Dendritic cell treated with granulocyte-macrophage colony-stimulating factor and Interleukin-4, amounts not matched to agents 40 ng/mL and 50 ng/mL, for 4 days (primary cell): ENCODE measurements at regions not wholly inside any gene's neighbourhood (a gene's known extent, or its start where the extent isn't known, plus 50 kb on each side); places are given as distances from the start of the nearest gene placed in this dataset.
"Not testable (repeated sequence)": the region's sequence is repeated elsewhere in the genome, so short reads cannot be mapped to it uniquely, and the experiment has no call there.

Experiments used
- H3K27ac Mint-ChIP-seq: one replicate; pipeline ENCODE4 v1.8.0; 2022; ENCODE audit warnings: mild to moderate bottlenecking, mixed read lengths
- H3K27me3 Mint-ChIP-seq: one replicate; pipeline ENCODE4 v1.8.0; 2022; ENCODE audit warnings: mild to moderate bottlenecking, mixed read lengths
- H3K36me3 Mint-ChIP-seq: one replicate; pipeline ENCODE4 v1.8.0; 2022; ENCODE audit warnings: low read depth, mixed read lengths
- H3K4me1 Mint-ChIP-seq: one replicate; pipeline ENCODE4 v1.8.0; 2022; ENCODE audit warnings: low read depth, mixed read lengths
- H3K4me3 Mint-ChIP-seq: one replicate; pipeline ENCODE4 v1.8.0; 2022; ENCODE audit warnings: mild to moderate bottlenecking, moderate library complexity, mixed read lengths
- H3K9me3 Mint-ChIP-seq: one replicate; pipeline ENCODE4 v1.8.0; 2022; ENCODE audit warnings: mixed read lengths
- intact Hi-C: fragments of 100-400 bp; cut with micrococcal nuclease; formaldehyde crosslinking; loops from one replicate; pipeline ENCODE4 v1.15.0; 2022

DNA sequence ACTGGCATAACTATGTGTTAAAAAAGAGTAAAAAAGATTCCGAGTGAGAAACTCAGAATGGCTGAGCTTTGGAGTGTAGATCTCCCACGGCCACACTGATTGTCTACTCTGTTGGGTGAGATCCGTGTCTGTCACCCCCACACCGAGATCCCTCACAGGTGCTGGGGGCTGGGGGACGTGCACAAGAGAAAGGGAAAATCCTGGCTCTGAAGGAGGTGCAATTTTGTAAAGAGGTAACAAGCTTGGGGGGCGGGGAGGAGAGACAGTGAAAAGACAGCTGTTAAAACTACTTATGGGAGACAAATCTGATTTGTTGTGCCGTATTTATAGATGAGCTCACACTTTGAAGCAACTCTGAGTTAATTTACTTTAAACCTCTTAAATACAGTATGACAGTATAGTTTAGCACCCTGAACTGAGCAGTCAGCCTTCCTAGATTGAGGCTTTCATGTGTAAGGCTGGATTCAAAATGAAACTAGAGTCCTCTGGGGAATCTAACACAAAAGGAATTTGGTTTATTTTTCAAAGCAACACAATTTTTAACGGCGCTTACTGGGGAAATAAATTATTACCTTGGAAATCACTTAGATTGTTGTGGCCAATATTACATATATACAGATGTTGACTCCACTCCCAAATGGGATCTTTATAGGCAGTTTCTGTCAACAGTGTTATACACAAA, 167.4 kb upstream of the RGS6 start:
- intact Hi-C loops, result no loop called here
- H3K9me3 Mint-ChIP-seq, result no peaks in the 10 kb centered on the region
- no peak overlapping the region for H3K4me3 Mint-ChIP-seq
- peaks cover 4% of the 10 kb centered on the region for H3K27me3 Mint-ChIP-seq
- H3K4me1 Mint-ChIP-seq, result no peaks in the 10 kb centered on the region
- H3K36me3 Mint-ChIP-seq, result no peaks in the 10 kb centered on the region
- no peak overlapping the region for H3K27ac Mint-ChIP-seq

DNA sequence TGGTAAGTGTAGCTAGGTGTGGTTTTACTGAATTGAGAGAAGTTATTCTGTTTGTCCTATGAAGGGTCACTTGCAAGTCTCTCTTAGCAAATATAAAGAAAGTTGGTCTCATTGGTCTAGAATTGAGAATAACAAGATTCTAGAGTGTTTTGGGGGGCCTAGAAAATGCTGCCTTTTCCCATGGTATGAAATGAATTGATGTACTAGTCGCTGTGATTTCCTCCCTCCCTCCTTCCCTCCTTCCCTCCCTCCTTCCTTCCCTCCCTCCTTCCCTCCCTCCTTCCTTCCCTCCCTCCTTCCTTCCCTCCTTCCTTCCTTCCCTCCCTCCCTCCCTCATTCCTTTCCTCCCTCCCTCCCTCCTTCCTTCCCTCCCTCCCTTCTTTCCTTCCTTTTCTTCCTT, 166.7 kb upstream of the RGS6 start:
- intact Hi-C loops, result no loop called here
- no peak overlapping the region for H3K4me3 Mint-ChIP-seq
- peaks cover 4% of the 10 kb centered on the region for H3K27me3 Mint-ChIP-seq

DNA sequence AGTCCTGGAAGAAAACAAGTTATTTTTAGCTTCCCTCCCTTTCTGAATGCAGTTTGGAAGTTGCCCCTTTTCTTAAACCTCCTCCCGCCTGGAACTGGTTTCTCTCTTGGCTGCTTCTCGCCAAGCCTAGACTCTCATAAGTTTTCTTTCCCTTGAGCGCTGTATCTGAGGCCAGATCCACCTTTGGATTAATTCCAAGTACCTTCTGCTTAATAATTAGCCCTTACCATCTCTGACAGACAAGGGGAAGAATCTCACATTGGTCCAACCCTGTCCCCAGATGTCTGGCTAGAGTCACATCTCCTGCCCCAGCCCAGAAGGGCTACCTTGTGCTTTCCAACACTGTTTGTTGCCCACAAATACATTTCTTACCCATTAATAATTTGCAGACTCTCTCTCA, 161.8 kb upstream of the RGS6 start:
- no peak overlapping the region for H3K27ac Mint-ChIP-seq
- no peak overlapping the region for H3K4me3 Mint-ChIP-seq
- H3K27me3 Mint-ChIP-seq, result no peaks in the 10 kb centered on the region
- no peaks in the 10 kb centered on the region for H3K36me3 Mint-ChIP-seq
- intact Hi-C loops, result no loop called here
- H3K9me3 Mint-ChIP-seq, result peaks cover 29% of the 10 kb centered on the region
- no peaks in the 10 kb centered on the region for H3K4me1 Mint-ChIP-seq

More for the DNA sequence above, 166.7 kb upstream of the RGS6 start:
- H3K27ac Mint-ChIP-seq, result no peak overlapping the region
- H3K4me1 Mint-ChIP-seq, result no peaks in the 10 kb centered on the region
- H3K9me3 Mint-ChIP-seq, result no peaks in the 10 kb centered on the region
- H3K36me3 Mint-ChIP-seq, result no peaks in the 10 kb centered on the region

DNA sequence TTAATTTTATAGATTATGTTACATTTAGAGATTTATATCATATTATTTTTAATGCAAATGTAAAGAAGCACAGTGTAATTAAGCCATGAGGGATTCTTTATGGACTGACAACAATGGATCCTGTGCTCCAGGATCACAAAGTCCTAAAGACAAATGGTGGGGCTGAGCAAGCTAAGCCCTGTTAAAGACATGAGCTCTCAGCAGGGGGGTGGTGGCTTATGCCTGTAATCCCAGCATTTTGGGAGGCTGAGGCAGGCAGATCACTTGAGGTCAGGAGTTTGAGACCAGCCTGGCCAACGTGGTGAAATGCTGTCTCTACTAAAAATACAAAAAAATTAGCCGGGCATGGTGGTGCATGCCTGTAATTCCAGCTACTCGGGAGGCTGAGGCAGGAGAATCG, 160.8 kb upstream of the RGS6 start:
- intact Hi-C loops, result not testable (repeated sequence)
- peaks cover 29% of the 10 kb centered on the region for H3K9me3 Mint-ChIP-seq

DNA sequence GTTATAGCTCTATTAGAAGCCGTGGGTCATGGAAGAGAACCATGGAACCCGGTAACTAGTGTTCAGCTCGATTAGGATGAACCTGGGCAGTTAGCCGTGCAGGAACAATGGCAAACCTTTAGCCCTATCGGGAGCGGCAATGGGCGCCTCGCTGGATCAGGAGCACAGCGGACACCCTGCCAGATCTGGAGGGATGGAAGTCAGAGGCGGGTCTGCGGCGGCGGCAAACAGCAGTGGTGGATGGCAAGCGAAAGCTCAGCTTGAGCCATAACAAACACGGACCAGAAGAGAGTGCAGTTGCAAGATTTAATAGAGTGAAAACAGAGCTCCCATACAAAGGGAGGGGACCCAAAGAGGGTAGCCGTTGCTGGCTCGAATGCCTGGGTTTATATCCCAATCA, 160.2 kb upstream of the RGS6 start:
- intact Hi-C loops, H3K4me1 Mint-ChIP-seq, H3K4me3 Mint-ChIP-seq, H3K27ac Mint-ChIP-seq, H3K27me3 Mint-ChIP-seq, H3K36me3 Mint-ChIP-seq: not testable (repeated sequence)
- H3K9me3 Mint-ChIP-seq, result peaks cover 29% of the 10 kb centered on the region

More for the DNA sequence above, 160.8 kb upstream of the RGS6 start:
- H3K36me3 Mint-ChIP-seq, H3K27ac Mint-ChIP-seq, H3K27me3 Mint-ChIP-seq, H3K4me1 Mint-ChIP-seq, H3K4me3 Mint-ChIP-seq: not testable (repeated sequence)

DNA sequence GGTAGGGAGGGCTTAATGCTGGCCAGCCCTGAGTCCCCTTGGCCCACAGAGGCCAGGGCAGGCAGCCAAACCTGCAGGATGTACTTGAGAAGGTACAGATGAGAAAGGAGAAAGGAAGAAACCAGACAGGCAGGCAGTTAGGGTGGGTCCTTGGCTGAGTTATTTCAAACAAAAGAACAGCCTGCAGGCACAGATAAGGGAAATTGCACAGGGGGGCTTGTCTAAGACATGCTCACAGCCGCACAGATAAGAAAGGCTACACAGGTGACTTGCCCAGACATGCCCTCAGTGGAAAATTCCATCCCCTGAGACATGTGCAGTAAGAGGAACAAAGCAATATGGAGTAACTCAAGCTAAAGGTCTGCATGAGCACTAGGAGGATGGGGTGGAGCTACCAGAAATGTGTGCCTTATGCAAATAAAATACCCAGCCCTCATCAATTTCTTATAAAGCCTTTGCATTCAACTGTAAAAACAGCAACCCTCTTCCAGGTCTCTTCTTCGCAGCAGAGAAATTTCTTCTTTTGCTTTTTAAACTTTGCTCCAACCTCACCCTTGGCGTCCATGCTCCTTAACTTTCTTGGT, 158.2 kb upstream of the RGS6 start:
- intact Hi-C loops, result no loop called here
- Mint-ChIP-seq H3K27me3 (peaks cover 4% of the 10 kb centered on the region), H3K4me3 (no peak overlapping the region), H3K36me3 (no peaks in the 10 kb centered on the region), H3K4me1 (no peaks in the 10 kb centered on the region), H3K27ac (no peak overlapping the region), H3K9me3 (peaks cover 29% of the 10 kb centered on the region)

DNA sequence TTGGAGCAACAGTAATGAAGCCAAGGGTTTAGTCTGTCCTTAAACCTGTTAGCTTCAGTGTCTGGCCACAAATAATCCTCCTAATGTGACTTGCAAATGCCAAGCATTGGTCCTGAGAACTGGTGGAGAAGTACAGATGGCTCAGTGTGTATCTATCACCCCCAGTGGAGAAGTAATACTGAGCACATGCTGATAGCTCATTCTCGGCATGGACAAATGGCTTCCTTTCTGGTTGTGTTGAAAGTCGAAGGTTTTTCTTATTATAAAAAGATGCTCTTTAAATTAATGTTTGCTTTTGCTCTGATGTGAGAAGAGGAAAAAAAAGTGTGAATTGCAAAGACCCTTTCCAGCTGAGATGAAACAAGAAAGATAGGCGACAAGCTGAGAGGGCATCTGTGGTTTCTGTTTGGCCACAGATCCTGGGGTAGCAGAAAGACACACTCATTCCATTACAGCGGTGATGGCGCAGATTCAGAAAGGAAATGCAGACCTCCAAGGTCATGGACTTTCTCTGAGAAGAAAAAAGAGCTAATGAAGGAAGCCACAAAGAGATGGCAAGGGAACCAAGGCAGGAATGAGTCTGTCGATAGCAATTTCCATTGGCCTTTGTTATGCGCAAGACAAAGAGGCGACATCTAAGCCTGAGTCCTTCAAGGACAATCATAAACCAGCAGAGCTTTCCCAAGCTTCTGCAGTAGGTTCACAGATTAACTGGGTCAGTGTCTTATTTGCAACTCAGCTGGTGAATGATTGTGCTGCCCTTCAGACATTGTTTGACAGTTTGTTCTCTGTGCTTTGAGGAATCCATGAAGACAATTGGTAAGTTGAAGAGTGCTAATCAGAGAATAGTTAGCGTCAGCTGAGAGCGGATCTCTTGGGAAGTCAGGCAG, 155.5 kb upstream of the RGS6 start:
- Mint-ChIP-seq H3K4me3 (no peak overlapping the region), H3K27ac (no peak overlapping the region), H3K4me1 (no peaks in the 10 kb centered on the region), H3K9me3 (peaks cover 27% of the 10 kb centered on the region), H3K36me3 (no peaks in the 10 kb centered on the region), H3K27me3 (peaks cover 4% of the 10 kb centered on the region)
- intact Hi-C loops, result no loop called here

DNA sequence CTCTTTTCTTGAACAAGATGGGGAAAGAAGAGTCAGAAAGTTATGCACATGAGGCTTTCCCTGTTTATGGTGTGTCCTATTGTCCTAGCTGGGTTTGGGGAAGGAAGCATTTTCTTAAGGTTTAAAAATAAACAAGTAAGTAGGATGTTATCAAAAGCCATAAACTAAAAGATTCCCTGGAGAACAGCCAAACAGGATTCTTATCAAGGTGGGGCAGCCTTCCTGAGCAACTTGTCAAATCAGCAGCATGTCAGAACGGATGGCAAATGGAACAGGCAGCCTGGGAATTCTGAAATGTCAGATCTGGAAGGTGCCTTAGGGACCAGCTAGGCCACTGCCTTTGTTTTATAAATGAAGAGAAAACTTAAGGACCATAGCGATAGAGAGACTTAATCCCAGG, 152.2 kb upstream of the RGS6 start:
- intact Hi-C loops, result no loop called here
- Mint-ChIP-seq H3K27ac (no peak overlapping the region), H3K4me1 (no peaks in the 10 kb centered on the region), H3K27me3 (peaks cover 4% of the 10 kb centered on the region), H3K4me3 (no peak overlapping the region), H3K9me3 (no peaks in the 10 kb centered on the region), H3K36me3 (no peaks in the 10 kb centered on the region)

DNA sequence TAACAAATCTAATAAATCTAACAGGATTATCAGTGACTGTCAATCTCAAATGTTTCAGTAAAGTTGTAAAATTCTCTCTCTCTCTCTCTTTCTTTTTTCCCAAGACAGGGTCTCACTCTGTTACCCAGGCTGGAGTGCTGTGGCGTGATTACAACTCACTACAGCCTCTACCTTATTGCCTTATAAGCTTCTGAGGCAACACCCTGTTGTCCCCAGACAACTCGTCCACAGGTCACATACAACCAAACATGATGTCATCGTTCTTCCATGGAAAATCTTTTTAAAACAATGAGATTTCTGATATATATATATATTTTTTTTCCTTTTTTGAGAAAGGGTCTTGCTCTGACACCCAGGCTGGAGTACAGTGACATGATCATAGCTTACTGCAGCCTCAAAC, 151.4 kb upstream of the RGS6 start:
- Mint-ChIP-seq H3K4me1 (no peaks in the 10 kb centered on the region), H3K4me3 (no peak overlapping the region), H3K27ac (no peak overlapping the region), H3K27me3 (peaks cover 4% of the 10 kb centered on the region), H3K9me3 (no peaks in the 10 kb centered on the region), H3K36me3 (no peaks in the 10 kb centered on the region)
- intact Hi-C loops, result no loop called here

DNA sequence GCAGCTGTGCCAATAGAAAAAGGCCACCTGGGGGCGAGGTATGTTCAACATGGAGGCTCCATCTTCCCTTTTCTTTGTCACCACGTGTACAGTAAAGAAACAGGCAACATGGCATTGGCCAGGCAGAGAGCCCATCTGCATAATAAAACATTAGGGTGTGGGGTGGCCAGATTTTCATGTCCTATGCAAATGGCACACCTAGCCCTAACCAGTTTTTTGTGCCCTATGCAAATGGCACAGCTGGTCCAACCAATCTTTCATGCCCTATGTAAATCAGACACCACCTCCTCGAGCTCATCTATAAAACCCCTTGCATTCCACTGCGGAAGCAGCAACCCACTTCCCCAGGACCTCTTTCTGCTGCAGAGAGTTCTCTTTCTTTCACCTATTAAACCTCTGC, 149.1 kb upstream of the RGS6 start:
- Mint-ChIP-seq H3K27me3 (peaks cover under 1% of the 10 kb centered on the region), H3K36me3 (no peaks in the 10 kb centered on the region), H3K9me3 (no peaks in the 10 kb centered on the region), H3K4me1 (no peaks in the 10 kb centered on the region), H3K4me3 (no peak overlapping the region), H3K27ac (no peak overlapping the region)
- intact Hi-C loops, result no loop called here

DNA sequence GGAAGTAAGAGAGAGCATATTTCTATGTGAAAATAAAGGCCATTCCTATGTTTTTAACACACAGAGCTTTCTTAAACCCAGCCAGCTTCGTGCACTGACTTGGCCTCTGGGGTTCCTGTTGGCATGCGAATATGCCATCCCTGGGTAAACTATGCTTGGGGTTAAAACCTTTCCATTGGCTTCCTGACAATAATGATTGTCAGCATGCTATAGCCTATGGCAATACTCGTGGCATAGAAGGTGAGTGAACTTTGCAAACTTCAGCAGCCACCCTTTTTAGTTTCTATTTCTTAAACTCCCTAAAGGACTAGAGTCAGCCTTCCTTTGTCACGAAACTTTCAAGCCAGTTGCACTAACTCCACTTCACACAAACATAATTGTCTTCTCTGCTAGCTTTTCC, 148.4 kb upstream of the RGS6 start:
- no peak overlapping the region for H3K27ac Mint-ChIP-seq
- no peaks in the 10 kb centered on the region for H3K36me3 Mint-ChIP-seq
- intact Hi-C loops, result no loop called here

DNA sequence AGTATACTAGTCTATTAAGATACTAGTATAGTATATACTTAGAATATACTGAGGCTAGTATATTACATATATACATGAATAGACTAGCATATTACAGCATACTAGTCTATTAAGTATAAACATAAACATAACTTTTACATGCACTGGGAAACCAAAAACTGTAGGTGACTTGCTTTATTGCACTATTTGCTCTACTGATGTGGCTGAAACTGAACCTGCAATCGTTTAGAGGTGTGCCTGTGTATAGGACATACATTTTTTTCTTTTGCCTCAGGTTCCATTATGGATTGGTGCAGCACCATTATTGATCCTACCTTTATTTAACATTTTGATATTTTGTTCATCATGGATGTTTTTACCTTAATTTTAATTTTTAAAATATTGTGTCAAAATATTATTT, 143.2 kb upstream of the RGS6 start:
- Mint-ChIP-seq H3K27me3 (peaks cover 2% of the 10 kb centered on the region), H3K4me1 (no peaks in the 10 kb centered on the region), H3K4me3 (no peak overlapping the region), H3K36me3 (no peaks in the 10 kb centered on the region), H3K9me3 (no peaks in the 10 kb centered on the region), H3K27ac (no peak overlapping the region)
- intact Hi-C loops, result no loop called here

More for the DNA sequence above, 148.4 kb upstream of the RGS6 start:
- Mint-ChIP-seq H3K4me3 (no peak overlapping the region), H3K4me1 (no peaks in the 10 kb centered on the region), H3K27me3 (no peaks in the 10 kb centered on the region), H3K9me3 (no peaks in the 10 kb centered on the region)

DNA sequence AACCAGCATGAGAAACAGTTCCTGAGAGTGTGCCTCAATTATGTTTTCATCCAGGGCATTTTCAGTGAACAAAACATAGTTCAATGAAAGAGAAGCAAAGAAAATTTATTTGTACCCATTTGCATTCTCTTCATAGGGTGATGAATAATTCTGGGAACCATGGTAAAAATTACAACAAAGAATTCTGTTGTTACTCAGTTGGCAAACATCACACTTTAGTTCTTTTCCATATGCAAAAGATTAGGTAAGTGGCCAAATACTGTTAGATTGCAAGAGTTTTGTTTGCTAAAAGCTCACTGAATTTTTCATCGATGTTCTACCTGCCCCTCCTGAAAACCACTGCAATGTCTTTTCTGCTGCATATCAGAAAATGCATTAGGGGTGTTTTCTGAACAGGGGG, 132.4 kb upstream of the RGS6 start:
- Mint-ChIP-seq H3K27me3 (no peaks in the 10 kb centered on the region), H3K4me3 (no peak overlapping the region), H3K4me1 (no peaks in the 10 kb centered on the region), H3K27ac (no peak overlapping the region), H3K9me3 (no peaks in the 10 kb centered on the region), H3K36me3 (no peaks in the 10 kb centered on the region)
- intact Hi-C loops, result no loop called here

DNA sequence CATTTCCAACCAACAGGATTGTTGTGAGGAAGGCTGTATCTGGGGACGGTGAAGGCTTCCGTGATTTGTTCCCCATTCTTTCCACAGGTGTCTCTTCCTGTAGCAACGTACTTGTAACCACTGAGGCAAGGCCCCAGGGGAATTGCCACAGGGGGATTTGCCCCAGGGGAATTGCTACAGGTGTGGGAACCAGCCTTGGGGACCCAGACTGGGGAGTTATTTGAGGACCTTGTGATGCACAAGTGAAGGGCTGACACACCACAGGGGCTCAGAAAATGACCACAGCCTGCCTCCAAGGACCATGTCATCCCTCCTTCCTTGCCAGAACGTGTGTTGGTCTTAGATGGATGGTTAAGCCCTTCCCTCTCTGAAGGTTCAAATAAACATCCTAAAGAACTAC, 131.4 kb upstream of the RGS6 start:
- H3K4me3 Mint-ChIP-seq, result no peak overlapping the region

More for the DNA sequence above, 131.4 kb upstream of the RGS6 start:
- H3K9me3 Mint-ChIP-seq, result no peaks in the 10 kb centered on the region
- H3K27me3 Mint-ChIP-seq, result no peaks in the 10 kb centered on the region
- H3K4me1 Mint-ChIP-seq, result no peaks in the 10 kb centered on the region
- no peaks in the 10 kb centered on the region for H3K36me3 Mint-ChIP-seq
- H3K27ac Mint-ChIP-seq, result no peak overlapping the region
- intact Hi-C loops, result no loop called here
